Loucy (cell line): ENCODE measurements at regions not wholly inside any gene's neighbourhood (a gene's known extent, or its start where the extent isn't known, plus 50 kb on each side); places are given as distances from the start of the nearest gene placed in this dataset.

Experiments
- H2AFZ ChIP-seq: fragments of 200-600 bp; sonication (generic); 2 replicates; pipeline ENCODE4 v1.6.0; 2016; ENCODE audit warnings: antibody characterized with exemption, mild to moderate bottlenecking, low read length, moderate library complexity
- H3F3A ChIP-seq: fragments of 200-600 bp; 2 replicates; pipeline ENCODE4 v1.6.0; 2016; ENCODE audit warnings: antibody characterized with exemption, low read depth, mild to moderate bottlenecking
- H3K27me3 ChIP-seq: fragments of 200-600 bp; sonication (generic); 2 replicates; pipeline ENCODE4 v1.6.1; 2014; ENCODE audit warnings: low read length, mild to moderate bottlenecking; ENCODE audit not compliant: insufficient read depth, poor library complexity, severe bottlenecking
- H3K36me3 ChIP-seq: fragments of 200-600 bp; sonication (generic); 2 replicates; pipeline ENCODE4 v1.6.1; 2016; ENCODE audit warnings: low read length; ENCODE audit not compliant: insufficient read depth
- H3K4me1 ChIP-seq: fragments of 200-600 bp; sonication (generic); 2 replicates; pipeline ENCODE4 v1.5.1; 2014; ENCODE audit warnings: low read length, mild to moderate bottlenecking; ENCODE audit not compliant: insufficient read depth, poor library complexity, severe bottlenecking
- H3K4me2 ChIP-seq: fragments of 200-600 bp; sonication (generic); 2 replicates; pipeline ENCODE4 v1.6.0; 2014; ENCODE audit warnings: antibody characterized with exemption, low read length, low read depth, mild to moderate bottlenecking; ENCODE audit not compliant: poor library complexity, severe bottlenecking
- H3K4me3 ChIP-seq: fragments of 200-600 bp; sonication (generic); 2 replicates; pipeline ENCODE4 v1.5.1; 2014; ENCODE audit warnings: low read length, mild to moderate bottlenecking, mixed read lengths; ENCODE audit not compliant: poor library complexity, severe bottlenecking
- H3K79me2 ChIP-seq: fragments of 200-600 bp; sonication (generic); 2 replicates; pipeline ENCODE4 v1.6.1; 2014; ENCODE audit warnings: low read length; ENCODE audit not compliant: insufficient read depth
- H3K9ac ChIP-seq: fragments of 200-600 bp; sonication (generic); 2 replicates; pipeline ENCODE4 v1.6.0; 2014; ENCODE audit warnings: mild to moderate bottlenecking, low read depth, low read length, moderate library complexity; ENCODE audit not compliant: poor library complexity, severe bottlenecking
- H3K9me2 ChIP-seq: fragments of 200-600 bp; sonication (generic); replicated peaks from 2 replicates; pipeline ENCODE4 v1.6.1; 2016; ENCODE audit warnings: low read depth, low read length, mixed read lengths
- H3K9me3 ChIP-seq: fragments of 200-600 bp; sonication (generic); 2 replicates; pipeline ENCODE4 v1.6.1; 2014; ENCODE audit warnings: mild to moderate bottlenecking, antibody characterized with exemption, low read length, low read depth; ENCODE audit not compliant: insufficient read depth
- H4K20me1 ChIP-seq: fragments of 200-600 bp; sonication (generic); 2 replicates; pipeline ENCODE4 v1.6.0; 2014; ENCODE audit warnings: antibody characterized with exemption, low read length, mild to moderate bottlenecking; ENCODE audit not compliant: insufficient read depth, poor library complexity, severe bottlenecking
- CTCF ChIP-seq: fragments of 200-600 bp; sonication (generic); conservative IDR thresholded peaks from 2 replicates; pipeline ENCODE4 v1.5.1; 2014; ENCODE audit warnings: mild to moderate bottlenecking, antibody characterized with exemption, low read length
- EZH2phosphoT487 ChIP-seq: fragments of 200-600 bp; IDR thresholded peaks from 2 replicates; pipeline ENCODE4 v1.6.1; 2018; ENCODE audit warnings: antibody characterized with exemption, mild to moderate bottlenecking, moderate library complexity, borderline replicate concordance

- no peak overlapping the region for H3K9ac ChIP-seq
- H3K4me3 ChIP-seq, result no peak overlapping the region
- no peaks in the 10 kb centered on the region for H3K79me2 ChIP-seq
- no peaks in the 10 kb centered on the region for H3K4me1 ChIP-seq
- no peaks in the 10 kb centered on the region for H3K27me3 ChIP-seq
- no peak for TF ChIP-seq EZH2phosphoT487
- no peak for TF ChIP-seq CTCF
- H3K9me3 ChIP-seq, result peaks cover 14% of the 10 kb centered on the region
- no peaks in the 10 kb centered on the region for H3F3A ChIP-seq
- no peak overlapping the region for H3K4me2 ChIP-seq
- H4K20me1 ChIP-seq, result no peaks in the 10 kb centered on the region
- H3K9me2 ChIP-seq, result no peaks in the 10 kb centered on the region
- H2AFZ ChIP-seq, result no peak overlapping the region
- no peaks in the 10 kb centered on the region for H3K36me3 ChIP-seq
These were observed 90.0 kb upstream of the LINC01488 start for GRCh38 chr11:69391192-69392103.

GRCh38 chr11:69392104-69392653, 89.3 kb upstream of the LINC01488 start:
- Histone ChIP-seq H3K36me3 (no peaks in the 10 kb centered on the region), H3K9me2 (no peaks in the 10 kb centered on the region), H3K79me2 (no peaks in the 10 kb centered on the region), H3K9me3 (peaks cover 14% of the 10 kb centered on the region), H2AFZ (no peak overlapping the region), H3F3A (no peaks in the 10 kb centered on the region), H3K27me3 (no peaks in the 10 kb centered on the region), H3K9ac (no peak overlapping the region), H4K20me1 (no peaks in the 10 kb centered on the region), H3K4me2 (no peak overlapping the region), H3K4me1 (no peaks in the 10 kb centered on the region), H3K4me3 (no peak overlapping the region)
- TF ChIP-seq CTCF, result no peak

GRCh38 chr11:69393178-69393832, 88.2 kb upstream of the LINC01488 start:
- Histone ChIP-seq H3K79me2 (no peaks in the 10 kb centered on the region), H3K36me3 (no peaks in the 10 kb centered on the region), H3K27me3 (no peaks in the 10 kb centered on the region), H3F3A (no peaks in the 10 kb centered on the region), H3K9me3 (peaks cover 7% of the 10 kb centered on the region; the same call in 1 of the 2 replicates), H3K9me2 (no peaks in the 10 kb centered on the region), H2AFZ (no peak overlapping the region), H3K4me3 (no peak overlapping the region), H4K20me1 (no peaks in the 10 kb centered on the region), H3K9ac (no peak overlapping the region), H3K4me1 (peaks cover under 1% of the 10 kb centered on the region), H3K4me2 (no peak overlapping the region)
- TF ChIP-seq EZH2phosphoT487 (no peak), CTCF (no peak)
